Loucy (cell line): ENCODE measurements at regions not wholly inside any gene's neighbourhood (a gene's known extent, or its start where the extent isn't known, plus 50 kb on each side); places are given as distances from the start of the nearest gene placed in this dataset.

ENCODE experiments used
- CTCF ChIP-seq: fragments of 200-600 bp; sonication (generic); conservative IDR thresholded peaks from 2 replicates; pipeline ENCODE4 v1.5.1; 2014; ENCODE audit warnings: mild to moderate bottlenecking, antibody characterized with exemption, low read length
- EZH2phosphoT487 ChIP-seq: fragments of 200-600 bp; IDR thresholded peaks from 2 replicates; pipeline ENCODE4 v1.6.1; 2018; ENCODE audit warnings: antibody characterized with exemption, mild to moderate bottlenecking, moderate library complexity, borderline replicate concordance

- TF ChIP-seq CTCF (peak; percentile 43), EZH2phosphoT487 (no peak)
Observed at GRCh38 chr4:108342325-108342970, 173.7 kb upstream of the LEF1 start.
